Chondrocyte (in vitro differentiated cells): ENCODE measurements at regions not wholly inside any gene's neighbourhood (a gene's known extent, or its start where the extent isn't known, plus 50 kb on each side); places are given as distances from the start of the nearest gene placed in this dataset.

Experiments
- DNase-seq: peaks from one replicate; pipeline ENCODE4 v3.0.0; 2021; ENCODE audit warnings: mixed read lengths, low spot score
- H3K27ac Mint-ChIP-seq: one replicate; pipeline ENCODE4 v1.8.0; 2021; ENCODE audit warnings: mild to moderate bottlenecking, moderate library complexity, mixed read lengths; ENCODE audit not compliant: unreplicated experiment
- H3K27me3 Mint-ChIP-seq: 2 replicates; pipeline ENCODE4 v1.8.0; 2021; ENCODE audit warnings: low read depth, mixed read lengths
- H3K36me3 Mint-ChIP-seq: 2 replicates; pipeline ENCODE4 v1.8.0; 2021; ENCODE audit warnings: low read depth, mixed read lengths
- H3K4me1 Mint-ChIP-seq: 2 replicates; pipeline ENCODE4 v1.8.0; 2021; ENCODE audit warnings: low read depth, mild to moderate bottlenecking, mixed read lengths
- H3K4me3 Mint-ChIP-seq: one replicate; pipeline ENCODE4 v1.8.0; 2021; ENCODE audit warnings: mild to moderate bottlenecking, moderate library complexity, mixed read lengths; ENCODE audit not compliant: unreplicated experiment
- H3K9me3 Mint-ChIP-seq: 2 replicates; pipeline ENCODE4 v1.8.0; 2021; ENCODE audit warnings: low read depth, mixed read lengths
- TF ChIP-seq, protein P1 (sequence below): fragments of 200-600 bp; sonication (generic); IDR thresholded peaks from 2 replicates; pipeline ENCODE4 v1.5.0; 2021; ENCODE audit warnings: antibody characterized with exemption, mild to moderate bottlenecking, moderate library complexity

DNA sequence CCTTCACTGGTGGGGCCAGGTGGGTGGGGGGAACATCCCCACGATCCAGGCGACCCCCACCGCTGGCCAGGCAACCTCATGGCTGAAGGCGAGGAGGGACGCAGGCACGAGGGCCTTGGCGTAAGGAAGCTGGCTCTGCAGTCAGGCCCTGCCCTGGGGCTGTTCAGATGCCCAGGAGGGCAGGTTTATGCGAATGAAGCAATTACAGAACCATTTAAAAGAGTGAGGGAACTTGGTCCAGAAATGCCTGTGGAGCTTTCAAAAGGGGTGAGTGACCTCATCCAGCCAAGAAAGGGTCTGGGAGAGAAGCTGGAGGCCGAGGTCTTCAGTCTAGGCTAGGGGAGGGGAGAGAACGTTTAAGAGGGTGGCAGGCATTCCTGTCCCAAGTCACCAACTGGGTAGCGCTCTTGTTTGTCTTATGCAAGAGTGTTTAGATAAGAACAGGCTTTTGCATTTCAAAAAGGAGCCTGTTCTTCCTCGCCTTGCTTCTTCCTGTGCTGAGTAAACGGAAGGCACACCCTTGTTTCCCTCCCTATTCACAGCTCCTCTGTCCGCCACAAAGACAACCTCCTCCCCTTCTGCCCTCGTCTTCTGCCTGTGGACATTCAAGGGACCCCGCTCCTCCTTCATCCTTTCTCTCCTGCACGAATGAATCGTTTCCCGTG lies 183.5 kb upstream of the SDK2 start:
- H3K36me3 Mint-ChIP-seq = no peaks in the 10 kb centered on the region
- H3K4me3 Mint-ChIP-seq = no peak overlapping the region
- peak; percentile 51 for DNase-seq
- H3K27me3 Mint-ChIP-seq = peaks cover 24% of the 10 kb centered on the region
- TF ChIP-seq, protein P1, sequence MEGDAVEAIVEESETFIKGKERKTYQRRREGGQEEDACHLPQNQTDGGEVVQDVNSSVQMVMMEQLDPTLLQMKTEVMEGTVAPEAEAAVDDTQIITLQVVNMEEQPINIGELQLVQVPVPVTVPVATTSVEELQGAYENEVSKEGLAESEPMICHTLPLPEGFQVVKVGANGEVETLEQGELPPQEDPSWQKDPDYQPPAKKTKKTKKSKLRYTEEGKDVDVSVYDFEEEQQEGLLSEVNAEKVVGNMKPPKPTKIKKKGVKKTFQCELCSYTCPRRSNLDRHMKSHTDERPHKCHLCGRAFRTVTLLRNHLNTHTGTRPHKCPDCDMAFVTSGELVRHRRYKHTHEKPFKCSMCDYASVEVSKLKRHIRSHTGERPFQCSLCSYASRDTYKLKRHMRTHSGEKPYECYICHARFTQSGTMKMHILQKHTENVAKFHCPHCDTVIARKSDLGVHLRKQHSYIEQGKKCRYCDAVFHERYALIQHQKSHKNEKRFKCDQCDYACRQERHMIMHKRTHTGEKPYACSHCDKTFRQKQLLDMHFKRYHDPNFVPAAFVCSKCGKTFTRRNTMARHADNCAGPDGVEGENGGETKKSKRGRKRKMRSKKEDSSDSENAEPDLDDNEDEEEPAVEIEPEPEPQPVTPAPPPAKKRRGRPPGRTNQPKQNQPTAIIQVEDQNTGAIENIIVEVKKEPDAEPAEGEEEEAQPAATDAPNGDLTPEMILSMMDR = no peak
- H3K27ac Mint-ChIP-seq = no peak overlapping the region
- H3K9me3 Mint-ChIP-seq = no peaks in the 10 kb centered on the region
- peaks cover 7% of the 10 kb centered on the region for H3K4me1 Mint-ChIP-seq

DNA sequence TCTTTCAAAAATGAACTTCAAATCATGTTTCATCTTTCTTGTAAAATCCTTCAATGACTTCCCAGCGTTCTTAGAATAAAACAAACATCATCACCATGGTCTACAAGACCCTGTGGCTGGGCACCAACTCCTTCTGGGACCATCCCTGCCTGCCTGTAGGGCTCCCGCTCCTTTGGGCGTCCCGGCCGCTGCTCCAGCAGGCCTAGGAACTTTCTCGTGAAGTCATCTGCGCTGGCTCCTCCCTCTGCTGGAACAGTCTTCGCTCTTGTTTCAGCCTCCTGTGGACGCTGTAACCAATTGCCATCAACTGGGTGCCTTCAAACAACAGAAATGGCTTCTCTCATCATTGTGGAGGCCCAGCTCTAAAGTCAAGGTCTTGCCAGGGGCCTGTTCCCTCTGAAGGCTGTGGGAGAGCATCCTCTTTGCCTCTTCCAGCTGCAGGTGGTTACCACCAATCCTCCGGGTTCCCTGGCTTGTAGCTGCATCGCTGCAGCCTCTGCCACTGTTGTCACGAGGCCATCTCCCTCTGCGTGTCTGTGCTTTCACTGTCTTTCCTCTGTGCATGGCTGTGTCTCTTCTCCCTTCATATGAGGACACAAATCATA lies 185.5 kb upstream of the SDK2 start:
- peaks cover 25% of the 10 kb centered on the region for H3K27me3 Mint-ChIP-seq
- no peak overlapping the region for H3K4me3 Mint-ChIP-seq
- peaks cover 7% of the 10 kb centered on the region for H3K4me1 Mint-ChIP-seq
- no peaks in the 10 kb centered on the region for H3K36me3 Mint-ChIP-seq
- peak; percentile 66 for DNase-seq
- H3K9me3 Mint-ChIP-seq = no peaks in the 10 kb centered on the region
- H3K27ac Mint-ChIP-seq = no peak overlapping the region
- TF ChIP-seq, protein P1 = no peak

DNA sequence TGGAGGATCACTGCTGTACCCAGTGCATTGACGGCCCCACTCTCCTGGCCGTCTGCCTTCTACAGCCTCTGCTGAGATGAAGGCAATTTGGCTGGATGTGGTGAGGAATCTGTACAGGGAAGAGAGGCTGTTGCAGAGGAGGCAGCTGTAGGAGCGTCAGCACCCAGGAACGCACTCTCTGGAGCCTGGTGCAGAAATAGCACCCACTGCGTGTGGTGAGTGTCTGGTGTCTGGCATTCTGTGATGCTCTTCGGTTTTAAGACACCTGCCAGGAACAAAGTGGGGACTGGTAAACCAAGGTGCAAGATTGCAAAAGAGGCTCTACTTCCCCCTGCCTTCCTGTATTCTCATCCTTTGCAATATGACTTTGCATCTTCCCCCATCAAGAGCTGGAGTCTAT lies 187.5 kb upstream of the SDK2 start:
- peak; percentile 38 for DNase-seq
- peaks cover 1% of the 10 kb centered on the region for H3K36me3 Mint-ChIP-seq
- TF ChIP-seq, protein P1 = no peak
- H3K9me3 Mint-ChIP-seq = peaks cover 1% of the 10 kb centered on the region
- no peak overlapping the region for H3K4me3 Mint-ChIP-seq
- peaks cover 7% of the 10 kb centered on the region for H3K4me1 Mint-ChIP-seq
- no peak overlapping the region for H3K27ac Mint-ChIP-seq
- peaks cover 40% of the 10 kb centered on the region for H3K27me3 Mint-ChIP-seq

DNA sequence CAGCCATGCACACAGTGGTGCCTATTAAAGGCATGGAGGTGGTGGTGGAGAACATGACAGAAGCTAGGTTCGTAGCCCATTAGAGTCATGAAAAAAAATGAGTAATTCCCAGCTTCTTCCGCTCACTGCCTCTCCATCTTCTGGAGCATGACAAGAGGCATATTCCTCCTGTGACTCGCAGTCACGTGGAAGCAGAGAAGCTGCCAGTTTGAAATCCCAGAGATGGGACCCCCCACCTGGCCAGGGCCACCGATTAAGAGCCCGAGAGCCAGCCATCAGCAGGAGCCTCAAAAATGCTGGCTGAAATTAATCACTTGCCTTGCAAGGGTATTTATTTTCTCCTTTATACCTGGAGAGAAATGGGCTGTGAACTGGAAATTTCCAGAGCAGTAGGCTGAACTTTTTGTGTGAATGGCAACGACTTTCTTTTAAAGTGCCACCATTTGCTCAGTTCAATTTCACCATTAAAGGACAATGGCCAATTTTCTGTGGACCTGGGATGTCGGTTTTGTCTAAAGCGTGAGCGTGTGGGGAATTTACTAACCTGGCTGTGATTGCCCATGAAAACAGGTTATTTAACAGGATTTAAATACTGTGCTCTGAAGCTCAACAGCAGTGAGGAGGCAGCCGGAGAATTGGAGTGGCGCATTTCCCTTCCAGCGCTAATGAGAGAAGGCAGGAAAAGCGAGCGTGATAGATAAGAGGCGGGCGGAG lies 189.7 kb upstream of the SDK2 start:
- H3K4me1 Mint-ChIP-seq = no peaks in the 10 kb centered on the region
- peaks cover 2% of the 10 kb centered on the region for H3K36me3 Mint-ChIP-seq
- peaks cover 7% of the 10 kb centered on the region for H3K9me3 Mint-ChIP-seq
- TF ChIP-seq, protein P1 = no peak
- H3K27me3 Mint-ChIP-seq = peaks cover 53% of the 10 kb centered on the region
- peak; percentile 20 for DNase-seq
- H3K4me3 Mint-ChIP-seq = no peak overlapping the region
- H3K27ac Mint-ChIP-seq = peak overlapping the region; percentile 5

DNA sequence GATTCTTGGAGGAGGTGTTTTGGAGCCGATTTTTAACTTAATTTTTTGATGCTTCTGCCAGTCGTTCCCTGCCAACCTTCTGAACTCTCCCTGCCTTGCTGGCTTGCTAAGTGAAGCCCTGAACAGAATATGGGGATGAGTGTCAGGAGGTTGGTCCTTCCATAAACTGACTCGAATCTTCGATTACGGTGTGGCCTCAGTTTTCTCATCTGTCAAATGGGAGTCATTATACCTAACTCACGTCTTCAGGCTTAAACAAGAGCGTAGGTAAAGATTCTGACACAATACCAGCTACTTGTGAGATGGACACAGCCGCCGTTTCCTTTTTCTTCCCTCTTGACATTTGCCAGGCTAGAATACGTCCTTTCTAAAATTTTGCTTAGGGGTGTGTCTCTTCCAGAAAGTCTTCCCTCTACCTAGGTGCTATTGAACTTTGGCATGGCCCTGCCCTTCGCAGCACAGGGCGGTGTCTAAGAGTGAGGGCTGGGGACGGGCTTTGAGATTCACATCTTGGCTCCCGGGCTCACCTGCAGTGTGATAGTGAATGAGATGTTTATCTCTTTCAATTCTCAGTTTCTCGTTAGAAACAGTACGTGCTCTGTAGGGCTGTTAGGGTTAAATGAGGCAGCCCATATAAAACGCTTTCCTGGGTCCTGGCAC lies 190.6 kb upstream of the SDK2 start:
- peaks cover 7% of the 10 kb centered on the region for H3K9me3 Mint-ChIP-seq
- H3K4me1 Mint-ChIP-seq = no peaks in the 10 kb centered on the region
- TF ChIP-seq, protein P1 = no peak
- peaks cover 2% of the 10 kb centered on the region for H3K36me3 Mint-ChIP-seq
- H3K27me3 Mint-ChIP-seq = peaks cover 60% of the 10 kb centered on the region
- no peak overlapping the region for H3K4me3 Mint-ChIP-seq
- no peak for DNase-seq
- H3K27ac Mint-ChIP-seq = no peak overlapping the region
